ENCODE measurements at regions not wholly inside any gene's neighbourhood (a gene's known extent, or its start where the extent isn't known, plus 50 kb on each side); places are given as distances from the start of the nearest gene placed in this dataset.

DNA sequence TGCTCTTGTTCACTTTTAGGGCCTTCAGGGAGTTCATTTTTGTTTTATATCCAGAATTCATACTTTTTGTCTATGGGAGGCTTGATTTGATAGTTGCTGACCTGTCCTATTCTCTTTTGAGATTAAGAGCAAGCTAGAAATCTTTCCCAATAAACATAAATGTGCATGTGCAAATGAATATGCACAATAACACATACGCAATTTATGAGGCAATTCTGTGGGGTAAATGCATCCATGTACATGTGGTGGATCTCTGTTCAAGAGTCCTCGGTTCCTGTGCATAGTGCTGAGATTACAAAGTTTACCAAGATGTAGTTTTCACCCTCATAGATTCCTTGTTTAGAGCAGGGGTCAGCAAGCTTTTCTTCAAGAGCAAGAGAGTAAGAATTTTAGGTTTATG, 640.7 kb downstream of the EDEM1 start:
- TF ChIP-seq POLR2AphosphoS5 (IDR thresholded peaks at IDR 0.05): no peak
- TF ChIP-seq, protein P1, sequence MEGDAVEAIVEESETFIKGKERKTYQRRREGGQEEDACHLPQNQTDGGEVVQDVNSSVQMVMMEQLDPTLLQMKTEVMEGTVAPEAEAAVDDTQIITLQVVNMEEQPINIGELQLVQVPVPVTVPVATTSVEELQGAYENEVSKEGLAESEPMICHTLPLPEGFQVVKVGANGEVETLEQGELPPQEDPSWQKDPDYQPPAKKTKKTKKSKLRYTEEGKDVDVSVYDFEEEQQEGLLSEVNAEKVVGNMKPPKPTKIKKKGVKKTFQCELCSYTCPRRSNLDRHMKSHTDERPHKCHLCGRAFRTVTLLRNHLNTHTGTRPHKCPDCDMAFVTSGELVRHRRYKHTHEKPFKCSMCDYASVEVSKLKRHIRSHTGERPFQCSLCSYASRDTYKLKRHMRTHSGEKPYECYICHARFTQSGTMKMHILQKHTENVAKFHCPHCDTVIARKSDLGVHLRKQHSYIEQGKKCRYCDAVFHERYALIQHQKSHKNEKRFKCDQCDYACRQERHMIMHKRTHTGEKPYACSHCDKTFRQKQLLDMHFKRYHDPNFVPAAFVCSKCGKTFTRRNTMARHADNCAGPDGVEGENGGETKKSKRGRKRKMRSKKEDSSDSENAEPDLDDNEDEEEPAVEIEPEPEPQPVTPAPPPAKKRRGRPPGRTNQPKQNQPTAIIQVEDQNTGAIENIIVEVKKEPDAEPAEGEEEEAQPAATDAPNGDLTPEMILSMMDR (IDR thresholded peaks at IDR 0.05): no peak
- no peak for TF ChIP-seq POLR2A (IDR thresholded peaks at IDR 0.05)

Data from stomach (tissue), 4 donors.